Endothelial cell of umbilical vein (primary cell): ENCODE measurements at regions not wholly inside any gene's neighbourhood (a gene's known extent, or its start where the extent isn't known, plus 50 kb on each side); places are given as distances from the start of the nearest gene placed in this dataset.

Source experiments
- BruUV-seq: library from RNA; stranded (reverse); fragments of 400-500 nt; replicated peaks from 2 replicates; lab custom pipeline; 2021; lab: Mats Ljungman, UMichigan
- CTCF ChIA-PET: fragments of 300-600, 350-600 bp; sonication (Branson Sonifier 250); formaldehyde crosslinking; loops from one replicate; lab custom pipeline; 2021; ENCODE audit warnings: antibody characterized with exemption, inconsistent platforms; lab: Charles Lee
- POLR2A ChIA-PET: fragments of 300-600, 350-600 bp; sonication (Branson Sonifier 250); formaldehyde crosslinking; loops from one replicate; lab custom pipeline; 2021; ENCODE audit warnings: antibody characterized with exemption, inconsistent platforms; lab: Charles Lee
- DNase-seq: peaks from one replicate; pipeline ENCODE4 v3.0.0-alpha.2; 2011; ENCODE audit warnings: low read depth, low spot score
- FAIRE-seq: peaks from 2 replicates; lab custom pipeline; 2011; peaks lifted over from hg19 to GRCh38; lab: Jason Lieb, UNC
- H2AFZ ChIP-seq: 2 replicates; pipeline ENCODE4 v1.6.0; 2012; ENCODE audit warnings: low read depth, low read length, control low read depth, inconsistent platforms
- H3K27ac ChIP-seq: 2 replicates; pipeline ENCODE4 v1.5.1; 2011; ENCODE audit warnings: low read depth, mild to moderate bottlenecking, control low read depth, low read length, moderate library complexity; ENCODE audit not compliant: insufficient read depth
- H3K27me3 ChIP-seq, 2 experiments: 2 replicates each; pipeline versions ENCODE4 v1.6.0 to v1.6.1; 2011; ENCODE audit warnings: low read length in 2 of 2, mixed read lengths in 1 of 2; ENCODE audit not compliant: control insufficient read depth in 2 of 2, insufficient read depth in 2 of 2
- H3K36me3 ChIP-seq, 2 experiments: 2 replicates in 1 of 2; 3 replicates in 1 of 2; pipeline ENCODE4 v1.5.1; 2011; ENCODE audit warnings: low read length in 2 of 2, mild to moderate bottlenecking in 1 of 2, moderate library complexity in 1 of 2; ENCODE audit not compliant: control insufficient read depth in 2 of 2, insufficient read depth in 2 of 2; ENCODE audit errors: extremely low read depth in 1 of 2
- H3K4me1 ChIP-seq: 3 replicates; pipeline ENCODE4 v1.5.1; 2011; ENCODE audit warnings: mild to moderate bottlenecking, low read length; ENCODE audit not compliant: control insufficient read depth, insufficient read depth; ENCODE audit errors: extremely low read depth
- H3K4me2 ChIP-seq: 2 replicates; pipeline ENCODE4 v1.6.1; 2011; ENCODE audit warnings: low read length, control low read depth, mixed read lengths; ENCODE audit not compliant: insufficient read depth
- H3K4me3 ChIP-seq, 3 experiments: fragments of 200-600 bp in 1 of 3; sonication (generic), shearing (Covaris generic) in 1 of 3; replicated peaks in 1 of 3; 2 replicates each; pipeline ENCODE4 v1.5.1; 2011 to 2016; ENCODE audit warnings: control low read depth in 3 of 3, low read length in 3 of 3, mild to moderate bottlenecking in 2 of 3, inconsistent platforms in 1 of 3, low read depth in 1 of 3, moderate library complexity in 1 of 3; ENCODE audit not compliant: insufficient read depth in 1 of 3
- H3K79me2 ChIP-seq: 2 replicates; pipeline ENCODE4 v1.6.0; 2012; ENCODE audit warnings: low read length, inconsistent platforms; ENCODE audit not compliant: control insufficient read depth, insufficient read depth
- H3K9ac ChIP-seq: replicated peaks from 2 replicates; pipeline ENCODE3; 2011; ENCODE audit warnings: low read length, control low read depth; ENCODE audit not compliant: insufficient read depth; ENCODE audit errors: extremely low read depth
- H3K9me1 ChIP-seq: replicated peaks from 3 replicates; pipeline ENCODE4 v1.6.0; 2011; ENCODE audit warnings: mild to moderate bottlenecking, low read length; ENCODE audit not compliant: control insufficient read depth, insufficient read depth; ENCODE audit errors: extremely low read depth
- H3K9me3 ChIP-seq: replicated peaks from 2 replicates; pipeline ENCODE4 v1.5.1; 2012; ENCODE audit warnings: low read length, inconsistent platforms; ENCODE audit not compliant: control insufficient read depth, insufficient read depth
- H4K20me1 ChIP-seq: replicated peaks from 2 replicates; pipeline ENCODE3; 2011; ENCODE audit warnings: mild to moderate bottlenecking, low read length; ENCODE audit not compliant: control insufficient read depth, insufficient read depth; ENCODE audit errors: extremely low read depth
- CTCF ChIP-seq, 2 donors: IDR thresholded peaks; 1 replicate in 1 of 2; 2 replicates in 1 of 2; pipeline ENCODE4 v1.5.1; 2011; ENCODE audit warnings: low read length in 2 of 2, mild to moderate bottlenecking in 2 of 2, moderate library complexity in 2 of 2, control low read depth in 1 of 2, inconsistent platforms in 1 of 2, low read depth in 1 of 2; ENCODE audit not compliant: insufficient read depth in 1 of 2; ENCODE audit errors: extremely low read depth in 1 of 2
- EZH2 ChIP-seq: IDR thresholded peaks from 2 replicates; pipeline ENCODE4 v1.6.1; 2012; ENCODE audit warnings: borderline replicate concordance, low read depth, mild to moderate bottlenecking, moderate library complexity, low read length, inconsistent platforms; ENCODE audit not compliant: severe bottlenecking
- FOS ChIP-seq: IDR thresholded peaks from 2 replicates; pipeline ENCODE4 v1.6.1; 2011; ENCODE audit warnings: mild to moderate bottlenecking, low read length, moderate library complexity, borderline replicate concordance; ENCODE audit not compliant: insufficient read depth
- GATA2 ChIP-seq: IDR thresholded peaks from 2 replicates; pipeline ENCODE4 v1.7.0; 2011; ENCODE audit warnings: low read depth, mild to moderate bottlenecking, moderate library complexity, mixed read lengths, low read length; ENCODE audit not compliant: insufficient read length, insufficient read depth
- JUN ChIP-seq: IDR thresholded peaks from 2 replicates; pipeline ENCODE4 v1.6.1; 2011; ENCODE audit warnings: borderline replicate concordance, low read depth; ENCODE audit not compliant: insufficient read length, insufficient read depth
- MAX ChIP-seq: IDR thresholded peaks from 2 replicates; pipeline ENCODE4 v1.6.1; 2011; ENCODE audit not compliant: insufficient read depth, insufficient read length
- MYC ChIP-seq: IDR thresholded peaks from one replicate; pipeline ENCODE4 v1.6.1; 2011; ENCODE audit warnings: mild to moderate bottlenecking, low read depth, low read length
- POLR2A ChIP-seq: IDR thresholded peaks from 2 replicates; pipeline ENCODE4 v1.6.1; 2012; ENCODE audit warnings: low read depth, mild to moderate bottlenecking, control low read depth, low read length
- POLR2AphosphoS5 ChIP-seq: IDR thresholded peaks from 2 replicates; pipeline ENCODE4 v1.6.1; 2012; ENCODE audit warnings: low read depth, mild to moderate bottlenecking, control low read depth, low read length, moderate library complexity; ENCODE audit not compliant: insufficient read depth
- dilution Hi-C: fragments of 300-500 bp; cut with MboI; formaldehyde crosslinking; loops from one replicate; pipeline ENCODE4 v1.15.0; 2019; ENCODE audit warnings: low sequenced_read_pairs; ENCODE audit not compliant: extremely low pct_ligation_motif_present
- intact Hi-C: fragments of 100-400 bp; cut with micrococcal nuclease; formaldehyde crosslinking; loops from one replicate; pipeline ENCODE4 v1.10.0; 2022

- Histone ChIP-seq H3K36me3 (no peaks in the 10 kb centered on the region), H3K9ac (no peak overlapping the region), H3K27ac (no peak overlapping the region), H3K27me3 (peaks cover 11 to 15% of the 10 kb centered on the region in 2 experiments), H3K4me2 (no peak overlapping the region), H3K4me1 (no peaks in the 10 kb centered on the region), H4K20me1 (no peaks in the 10 kb centered on the region), H3K9me1 (no peaks in the 10 kb centered on the region), H2AFZ (no peak overlapping the region), H3K79me2 (no peaks in the 10 kb centered on the region), H3K4me3 (no peak overlapping the region), H3K9me3 (no peaks in the 10 kb centered on the region)
- FAIRE-seq (no peak), DNase-seq (no peak)
- intact Hi-C loops (no loop called here), dilution Hi-C loops (no loop called here)
- TF ChIP-seq POLR2AphosphoS5 (no peak), POLR2A (no peak), JUN (no peak), MYC (no peak), MAX (no peak), EZH2 (no peak), GATA2 (no peak), FOS (no peak), CTCF (IDR thresholded peaks at IDR 0.05; ENCODE audit: extremely low read depth in 1 of 2, insufficient read depth in 1 of 2, low read depth in 1 of 2, low read length in 2 of 2) (no peak)
- ChIA-PET POLR2A (no interaction called here), CTCF (no interaction called here)
- no TSS peak for BruUV-seq
Observed at GRCh38 chr4:38366456-38366855, 297.5 kb upstream of the KLF3 start.
